ENCODE measurements at regions not wholly inside any gene's neighbourhood (a gene's known extent, or its start where the extent isn't known, plus 50 kb on each side); places are given as distances from the start of the nearest gene placed in this dataset.

GRCh38 chr12:90080616-90081015 is 372.0 kb upstream of the ATP2B1 start:
- DNase-seq (ENCODE audit: extremely low spot score in 2 of 2), result no peak
- H3K9me3 ChIP-seq, result no peaks in the 10 kb centered on the region
- no peak overlapping the region for H3K27ac ChIP-seq
- no peaks in the 10 kb centered on the region for H3K4me1 ChIP-seq
- H3K36me3 ChIP-seq, result no peaks in the 10 kb centered on the region
- no peaks in the 10 kb centered on the region for H3K27me3 ChIP-seq
- TF ChIP-seq POLR2AphosphoS5 (IDR thresholded peaks at IDR 0.05; ENCODE audit: insufficient read depth in 1 of 2, low read depth in 1 of 2) (no peak), POLR2A (IDR thresholded peaks at IDR 0.05) (no peak), CTCF (IDR thresholded peaks at IDR 0.05) (no peak)
- no peak overlapping the region for H3K4me3 ChIP-seq
- intact Hi-C loops (cut with DNase I), result no loop called here

GRCh38 chr12:90079529-90080210 is 371.0 kb upstream of the ATP2B1 start:
- intact Hi-C loops (cut with DNase I), result no loop called here
- no peaks in the 10 kb centered on the region for H3K36me3 ChIP-seq
- no peak for DNase-seq (ENCODE audit: extremely low spot score in 2 of 2)
- no peaks in the 10 kb centered on the region for H3K27me3 ChIP-seq
- H3K9me3 ChIP-seq, result no peaks in the 10 kb centered on the region
- TF ChIP-seq CTCF (IDR thresholded peaks at IDR 0.05) (no peak), POLR2AphosphoS5 (IDR thresholded peaks at IDR 0.05; ENCODE audit: insufficient read depth in 1 of 2, low read depth in 1 of 2) (no peak), POLR2A (IDR thresholded peaks at IDR 0.05) (no peak)
- no peak overlapping the region for H3K27ac ChIP-seq
- no peaks in the 10 kb centered on the region for H3K4me1 ChIP-seq
- no peak overlapping the region for H3K4me3 ChIP-seq

- Histone ChIP-seq H3K4me1 (no peaks in the 10 kb centered on the region), H3K36me3 (no peaks in the 10 kb centered on the region), H3K4me3 (no peak overlapping the region), H3K27me3 (no peaks in the 10 kb centered on the region), H3K9me3 (no peaks in the 10 kb centered on the region), H3K27ac (no peak overlapping the region)
- TF ChIP-seq CTCF (IDR thresholded peaks at IDR 0.05) (no peak), POLR2AphosphoS5 (IDR thresholded peaks at IDR 0.05; ENCODE audit: insufficient read depth in 1 of 2, low read depth in 1 of 2) (no peak), POLR2A (IDR thresholded peaks at IDR 0.05) (no peak)
- intact Hi-C loops (cut with DNase I), result no loop called here
- DNase-seq (ENCODE audit: extremely low spot score in 2 of 2), result no peak
These were observed 369.7 kb upstream of the ATP2B1 start for GRCh38 chr12:90078344-90078743.

- no peaks in the 10 kb centered on the region for H3K9me3 ChIP-seq
- no peaks in the 10 kb centered on the region for H3K36me3 ChIP-seq
- H3K4me3 ChIP-seq, result no peak overlapping the region
- no peak for TF ChIP-seq CTCF (IDR thresholded peaks at IDR 0.05)
- no peak for TF ChIP-seq POLR2A (IDR thresholded peaks at IDR 0.05)
- TF ChIP-seq POLR2AphosphoS5 (IDR thresholded peaks at IDR 0.05; ENCODE audit: insufficient read depth in 1 of 2, low read depth in 1 of 2), result no peak
- no peak overlapping the region for H3K27ac ChIP-seq
- H3K27me3 ChIP-seq, result no peaks in the 10 kb centered on the region
- intact Hi-C loops (cut with DNase I), result no loop called here
- DNase-seq (ENCODE audit: extremely low spot score in 2 of 2), result no peak
- H3K4me1 ChIP-seq, result no peaks in the 10 kb centered on the region
These were observed 369.1 kb upstream of the ATP2B1 start for GRCh38 chr12:90077756-90078155.

GRCh38 chr12:90076851-90077319 is 368.2 kb upstream of the ATP2B1 start:
- Histone ChIP-seq H3K4me3 (no peak overlapping the region), H3K9me3 (no peaks in the 10 kb centered on the region), H3K27ac (no peak overlapping the region), H3K27me3 (no peaks in the 10 kb centered on the region), H3K36me3 (no peaks in the 10 kb centered on the region), H3K4me1 (no peaks in the 10 kb centered on the region)
- no peak for DNase-seq (ENCODE audit: extremely low spot score in 2 of 2)
- no peak for TF ChIP-seq POLR2AphosphoS5 (IDR thresholded peaks at IDR 0.05; ENCODE audit: insufficient read depth in 1 of 2, low read depth in 1 of 2)
- no peak for TF ChIP-seq POLR2A (IDR thresholded peaks at IDR 0.05)
- no peak for TF ChIP-seq CTCF (IDR thresholded peaks at IDR 0.05)
- intact Hi-C loops (cut with DNase I), result no loop called here

Data from vagina (tissue), 2 donors.